MM.1S (cell line): ENCODE measurements at regions not wholly inside any gene's neighbourhood (a gene's known extent, or its start where the extent isn't known, plus 50 kb on each side); places are given as distances from the start of the nearest gene placed in this dataset.
A peak's percentile ranks its signal among the peaks of the same experiment; 100 is the strongest.

Experiments used
- DNase-seq: peaks from one replicate; pipeline ENCODE4 v3.0.0-alpha.2; 2015
- H2AFZ ChIP-seq: fragments of 300-600 bp; sonication (generic); 2 replicates; pipeline ENCODE4 v1.6.0; 2016; ENCODE audit warnings: antibody characterized with exemption, low read length
- H3F3A ChIP-seq: fragments of 300-600 bp; sonication (generic); 2 replicates; pipeline ENCODE4 v1.6.1; 2016; ENCODE audit warnings: mild to moderate bottlenecking, antibody characterized with exemption, low read length, moderate library complexity, mixed read lengths; ENCODE audit not compliant: insufficient read depth
- H3K27ac ChIP-seq: fragments of 300-600 bp; sonication (generic); 2 replicates; pipeline ENCODE4 v1.5.1; 2016; ENCODE audit warnings: mild to moderate bottlenecking, low read length
- H3K27me3 ChIP-seq: fragments of 300-600 bp; sonication (generic); replicated peaks from 2 replicates; pipeline ENCODE4 v1.6.0; 2016; ENCODE audit warnings: low read length; ENCODE audit not compliant: insufficient read depth
- H3K36me3 ChIP-seq: fragments of 300-600 bp; sonication (generic); replicated peaks from 2 replicates; pipeline ENCODE4 v1.6.1; 2016; ENCODE audit warnings: mild to moderate bottlenecking, low read length, mixed read lengths; ENCODE audit not compliant: insufficient read depth
- H3K4me1 ChIP-seq: fragments of 300-600 bp; sonication (generic); 2 replicates; pipeline ENCODE4 v1.6.1; 2016; ENCODE audit warnings: low read length, mixed read lengths
- H3K4me2 ChIP-seq: fragments of 300-600 bp; sonication (generic); 2 replicates; pipeline ENCODE4 v1.6.0; 2016; ENCODE audit warnings: low read depth, low read length
- H3K4me3 ChIP-seq: fragments of 300-600 bp; sonication (generic); 2 replicates; pipeline ENCODE4 v1.5.1; 2016; ENCODE audit warnings: low read length, mixed read lengths
- H3K79me2 ChIP-seq: fragments of 300-600 bp; sonication (generic); 2 replicates; pipeline ENCODE4 v1.6.1; 2016; ENCODE audit warnings: mixed run types, low read length, mixed read lengths
- H3K9ac ChIP-seq: fragments of 300-600 bp; sonication (generic); 2 replicates; pipeline ENCODE4 v1.6.1; 2016; ENCODE audit warnings: low read length, mixed read lengths
- H3K9me2 ChIP-seq: fragments of 300-600 bp; sonication (generic); replicated peaks from 2 replicates; pipeline ENCODE4 v1.6.1; 2016; ENCODE audit warnings: mild to moderate bottlenecking, low read length, mixed read lengths; ENCODE audit not compliant: insufficient read depth
- H3K9me3 ChIP-seq: fragments of 300-600 bp; sonication (generic); replicated peaks from 2 replicates; pipeline ENCODE4 v1.6.1; 2016; ENCODE audit warnings: mild to moderate bottlenecking, low read length, mixed read lengths; ENCODE audit not compliant: insufficient read depth
- H4K20me1 ChIP-seq: fragments of 300-600 bp; sonication (generic); 2 replicates; pipeline ENCODE4 v1.6.1; 2016; ENCODE audit warnings: mild to moderate bottlenecking, low read length, moderate library complexity, mixed read lengths; ENCODE audit not compliant: insufficient read depth
- CTCF ChIP-seq: fragments of 300-600 bp; sonication (generic); IDR thresholded peaks from 2 replicates; pipeline ENCODE4 v1.5.1; 2016; ENCODE audit warnings: antibody characterized with exemption, low read length, mixed read lengths
- EZH2 ChIP-seq: fragments of 300-600 bp; sonication (generic); optimal IDR thresholded peaks from 2 replicates; pipeline ENCODE3; 2017; ENCODE audit warnings: low read depth, mild to moderate bottlenecking, antibody characterized with exemption, low read length, mixed read lengths
- EZH2phosphoT487 ChIP-seq: fragments of 300-600 bp; sonication (generic); IDR thresholded peaks from 2 replicates; pipeline ENCODE4 v1.6.1; 2018; ENCODE audit warnings: antibody characterized with exemption, low read length

- peak; percentile 74 for DNase-seq
- H3K9me2 ChIP-seq = no peaks in the 10 kb centered on the region
- no peaks in the 10 kb centered on the region for H3F3A ChIP-seq
- no peaks in the 10 kb centered on the region for H3K79me2 ChIP-seq
- H3K36me3 ChIP-seq = no peaks in the 10 kb centered on the region
- H3K4me3 ChIP-seq = no peak overlapping the region
- H3K27ac ChIP-seq = no peak overlapping the region
- TF ChIP-seq EZH2phosphoT487 (no peak), EZH2 (no peak), CTCF (peak; percentile 62)
- no peak overlapping the region for H3K4me2 ChIP-seq
- H3K9ac ChIP-seq = no peak overlapping the region
- H3K27me3 ChIP-seq = no peaks in the 10 kb centered on the region
- 0 out of 2 replicates have a peak, but pooled peaks cover 3% of the 10 kb centered on the region for H3K4me1 ChIP-seq
- H3K9me3 ChIP-seq = no peaks in the 10 kb centered on the region
- H4K20me1 ChIP-seq = no peaks in the 10 kb centered on the region
- peak overlapping the region; percentile 50; the same call in 1 of the 2 replicates for H2AFZ ChIP-seq
Observed at GRCh38 chr2:35035883-35036282, 1319.7 kb upstream of the CRIM1 start.

DNA sequence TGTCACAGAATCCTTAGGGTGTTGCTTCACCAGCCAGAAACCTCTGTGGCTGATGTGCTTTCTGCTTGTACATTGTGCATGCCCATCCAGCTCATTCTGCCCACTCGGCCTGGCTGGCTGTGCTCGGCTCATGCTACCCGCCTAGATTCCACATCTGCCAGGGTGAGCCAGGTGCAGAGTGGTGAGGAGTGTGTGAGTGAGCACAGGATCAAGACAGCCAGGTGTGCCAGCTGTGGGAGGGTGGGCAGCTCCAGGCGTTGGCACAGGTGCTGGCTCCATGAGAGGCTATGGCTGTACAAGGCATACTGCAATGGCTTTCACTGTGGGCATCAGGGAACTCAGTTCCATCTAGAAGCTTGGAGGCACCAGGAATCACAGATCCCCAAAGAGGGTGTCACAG lies 1321.8 kb upstream of the CRIM1 start:
- H3K27me3 ChIP-seq = no peaks in the 10 kb centered on the region
- no peak for DNase-seq
- no peaks in the 10 kb centered on the region for H3K9me3 ChIP-seq
- H3K4me2 ChIP-seq = no peak overlapping the region
- 0 out of 2 replicates have a peak, but pooled peaks cover 3% of the 10 kb centered on the region for H3K4me1 ChIP-seq
- no peaks in the 10 kb centered on the region for H3F3A ChIP-seq
- no peak overlapping the region for H2AFZ ChIP-seq
- H3K9ac ChIP-seq = no peak overlapping the region
- H3K27ac ChIP-seq = no peak overlapping the region
- TF ChIP-seq EZH2phosphoT487 (no peak), EZH2 (no peak), CTCF (no peak)
- no peaks in the 10 kb centered on the region for H3K9me2 ChIP-seq
- H3K4me3 ChIP-seq = no peak overlapping the region
- no peaks in the 10 kb centered on the region for H4K20me1 ChIP-seq
- no peaks in the 10 kb centered on the region for H3K36me3 ChIP-seq
- H3K79me2 ChIP-seq = no peaks in the 10 kb centered on the region

DNA sequence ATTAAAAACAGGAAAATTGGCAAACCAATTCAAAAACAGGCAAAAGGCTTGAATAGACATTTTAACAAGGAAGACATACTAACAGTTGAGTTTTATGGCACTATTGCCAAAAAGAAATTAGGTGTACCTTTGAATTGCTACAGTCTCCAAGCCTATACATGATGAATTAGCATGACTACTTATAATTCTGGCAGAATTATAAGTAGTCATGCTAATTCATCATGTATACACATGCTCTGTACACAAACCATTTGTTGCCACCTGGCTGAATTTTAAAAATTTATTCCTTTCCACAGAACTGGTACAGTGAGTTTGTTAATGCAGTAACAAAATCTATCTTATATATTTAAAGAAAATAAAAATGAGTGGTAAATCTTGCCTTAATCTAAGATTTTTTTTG lies 1332.0 kb upstream of the CRIM1 start:
- Histone ChIP-seq H3K4me3 (no peak overlapping the region), H3K27ac (no peak overlapping the region), H4K20me1 (no peaks in the 10 kb centered on the region), H3K9me3 (no peaks in the 10 kb centered on the region), H3K27me3 (no peaks in the 10 kb centered on the region), H3K4me2 (no peak overlapping the region), H3K4me1 (no peaks in the 10 kb centered on the region), H3F3A (no peaks in the 10 kb centered on the region), H3K9ac (no peak overlapping the region), H3K36me3 (no peaks in the 10 kb centered on the region), H3K79me2 (no peaks in the 10 kb centered on the region), H3K9me2 (no peaks in the 10 kb centered on the region), H2AFZ (no peak overlapping the region)
- TF ChIP-seq CTCF = no peak
- TF ChIP-seq EZH2phosphoT487 = no peak
- TF ChIP-seq EZH2 = no peak
- no peak for DNase-seq

DNA sequence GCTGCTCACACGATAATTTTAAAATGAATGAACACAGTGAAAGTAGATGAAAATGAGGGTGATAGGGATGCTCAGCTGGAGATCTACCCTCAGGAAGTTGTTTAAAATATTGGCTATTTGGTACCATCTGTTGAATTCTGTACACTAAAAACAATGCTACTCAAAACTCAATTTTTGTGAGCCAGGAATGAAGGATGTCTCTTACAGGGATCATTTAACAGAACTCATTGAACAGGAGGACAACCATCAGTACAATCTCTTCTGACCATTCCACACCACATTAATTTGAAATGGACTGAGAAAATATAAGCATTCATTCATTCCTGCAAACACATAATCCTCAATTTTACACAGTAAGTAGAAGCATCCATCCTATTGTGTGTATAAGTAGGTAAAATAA lies 1355.1 kb upstream of the CRIM1 start:
- Histone ChIP-seq H3K36me3 (no peaks in the 10 kb centered on the region; the same call in 1 of the 2 replicates), H3K4me3 (no peak overlapping the region), H3K4me2 (no peak overlapping the region), H3K9me3 (no peaks in the 10 kb centered on the region), H3K27me3 (no peaks in the 10 kb centered on the region), H2AFZ (no peak overlapping the region), H3K27ac (no peak overlapping the region), H3K4me1 (no peaks in the 10 kb centered on the region), H4K20me1 (no peaks in the 10 kb centered on the region), H3K79me2 (no peaks in the 10 kb centered on the region), H3K9me2 (no peaks in the 10 kb centered on the region), H3K9ac (no peak overlapping the region), H3F3A (no peaks in the 10 kb centered on the region)
- no peak for DNase-seq
- TF ChIP-seq EZH2 = no peak
- no peak for TF ChIP-seq CTCF
- TF ChIP-seq EZH2phosphoT487 = no peak
